ENCODE measurements at regions not wholly inside any gene's neighbourhood (a gene's known extent, or its start where the extent isn't known, plus 50 kb on each side); places are given as distances from the start of the nearest gene placed in this dataset.

DNA sequence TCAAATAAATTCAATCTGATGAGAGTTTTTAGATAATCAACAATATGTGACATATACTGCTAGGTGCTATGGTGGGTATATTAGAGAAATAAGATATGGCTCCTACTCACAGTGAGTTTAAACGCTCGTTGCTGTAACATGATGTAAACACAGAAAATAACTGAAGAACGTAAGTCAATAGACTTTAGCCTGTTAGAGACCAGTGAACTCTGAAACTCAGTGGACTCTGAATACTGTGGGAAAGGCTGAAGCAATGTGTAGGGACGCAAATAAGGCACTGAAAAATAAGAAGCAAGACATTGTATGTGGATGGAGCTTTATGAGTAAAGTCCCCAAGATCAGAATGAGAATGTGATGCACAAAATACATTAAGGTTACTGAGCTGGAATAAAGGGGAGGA lies 431.6 kb downstream of the TFAP2B start:
- DNase-seq (ENCODE audit: low spot score) = no peak

DNA sequence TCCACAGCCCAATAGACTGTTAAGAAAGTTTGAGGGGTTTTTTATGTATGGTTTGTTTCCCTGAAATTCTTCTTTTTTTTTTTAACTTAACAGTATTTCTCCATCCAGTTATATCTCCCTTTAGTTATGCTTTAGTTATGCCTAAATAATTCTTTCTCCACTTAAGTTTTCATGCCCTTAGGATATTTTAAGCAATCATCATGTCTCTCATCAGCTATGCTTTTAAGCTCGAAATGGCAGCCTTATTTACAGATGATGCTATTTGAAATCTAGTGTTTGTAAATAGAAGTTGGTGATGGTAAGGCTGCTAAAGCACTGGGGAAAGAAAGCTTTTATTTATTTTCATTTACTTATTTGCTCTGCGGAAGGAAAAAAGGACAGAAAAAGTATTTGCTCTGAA lies 439.3 kb downstream of the TFAP2B start:
- DNase-seq (ENCODE audit: low spot score) = no peak

DNA sequence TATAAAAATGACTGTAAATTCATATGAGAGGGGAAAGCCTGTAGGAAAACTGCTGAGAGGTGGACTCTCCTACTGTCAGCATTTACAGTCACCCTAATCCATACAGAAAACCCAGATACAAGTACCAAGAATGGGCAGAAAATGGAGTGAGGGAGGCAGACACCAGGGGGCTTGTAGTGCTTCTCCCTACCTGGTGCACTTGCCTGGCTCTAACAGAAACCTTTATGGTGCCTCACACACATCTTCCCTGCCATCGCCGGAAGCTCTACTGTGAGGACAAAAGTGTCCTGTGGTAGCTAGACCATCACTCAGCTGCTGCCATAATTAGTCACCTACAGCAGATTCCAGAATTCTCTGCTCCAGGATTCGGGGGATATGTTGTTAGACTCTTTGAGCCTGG lies 441.3 kb downstream of the TFAP2B start:
- DNase-seq (ENCODE audit: low spot score) = no peak

DNA sequence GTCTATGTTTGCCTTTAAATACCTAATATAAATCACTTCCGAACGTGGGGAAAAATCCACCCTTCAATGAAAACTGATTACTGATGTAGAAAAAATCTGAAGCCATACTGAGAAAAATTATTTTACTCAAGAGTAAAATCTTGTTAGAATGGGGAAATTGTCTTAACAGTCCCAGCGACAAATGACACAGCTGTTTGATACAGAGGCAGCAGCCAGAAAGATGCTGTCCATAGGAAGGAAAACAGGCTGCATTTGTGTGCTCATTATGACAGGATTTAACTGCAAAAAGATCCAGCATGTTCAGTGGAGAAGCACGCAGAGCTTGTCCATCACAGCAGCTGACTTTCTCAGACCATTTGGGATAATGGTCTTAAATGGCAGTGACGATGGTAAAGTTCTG lies 443.0 kb downstream of the TFAP2B start:
- no peak for DNase-seq (ENCODE audit: low spot score)

DNA sequence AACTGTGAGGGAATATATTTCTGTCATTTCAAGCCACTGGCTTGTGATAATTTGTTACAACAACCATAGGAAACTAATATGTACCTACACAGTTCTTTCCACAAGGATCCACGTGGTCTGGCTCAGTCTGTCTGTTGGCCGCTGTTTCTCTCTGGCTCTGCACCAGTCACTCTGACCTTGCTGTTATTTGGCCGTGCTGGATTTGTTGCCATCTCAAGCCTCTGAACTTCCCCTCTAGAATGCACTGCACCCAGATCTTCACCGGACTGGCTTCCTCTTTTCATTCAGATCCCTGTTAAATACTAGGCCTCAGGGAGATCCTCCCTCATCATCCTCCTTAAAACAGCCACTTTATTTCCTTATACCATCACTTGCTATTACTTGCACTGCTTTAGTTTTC lies 446.8 kb downstream of the TFAP2B start:
- DNase-seq (ENCODE audit: low spot score) = peak; percentile 61

DNA sequence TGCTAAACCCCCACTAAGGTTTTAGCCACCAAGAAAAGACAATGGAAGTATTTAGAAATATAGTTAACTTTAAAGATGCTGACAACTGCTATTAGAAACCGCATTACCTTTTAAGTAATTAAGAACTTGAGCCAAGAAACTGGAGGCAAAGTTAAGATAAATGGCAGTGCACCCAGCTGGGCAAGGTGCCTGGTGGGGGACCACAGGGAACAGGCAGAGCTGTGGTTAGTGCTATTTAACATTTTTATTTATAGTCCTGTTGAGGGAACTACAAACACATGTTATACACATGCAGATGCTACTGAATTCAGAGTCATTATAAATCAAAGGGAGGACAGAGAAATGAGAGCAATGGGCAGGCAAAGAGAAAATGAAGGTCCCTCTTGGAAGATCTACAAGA lies 447.9 kb downstream of the TFAP2B start:
- DNase-seq (ENCODE audit: low spot score) = no peak

DNA sequence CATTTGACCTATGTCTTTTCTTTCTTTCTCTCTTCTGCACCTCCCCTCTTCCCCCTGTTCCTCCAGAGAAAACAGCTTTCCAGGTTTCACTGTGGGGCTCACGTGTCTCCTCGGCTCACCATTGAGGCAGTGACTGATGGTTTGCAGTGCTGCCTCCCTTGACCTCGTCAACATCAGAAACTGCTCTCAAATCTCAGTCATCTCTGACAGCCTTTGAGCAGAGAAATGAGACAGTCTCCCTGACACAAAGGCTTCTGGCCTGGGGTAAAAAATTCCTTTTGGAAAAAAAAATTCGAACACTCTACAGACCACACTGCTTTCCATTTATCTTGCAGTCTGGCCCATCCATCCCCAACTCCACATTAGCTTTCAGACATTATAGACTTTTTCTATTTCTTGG lies 450.0 kb downstream of the TFAP2B start:
- DNase-seq (ENCODE audit: low spot score) = no peak

DNA sequence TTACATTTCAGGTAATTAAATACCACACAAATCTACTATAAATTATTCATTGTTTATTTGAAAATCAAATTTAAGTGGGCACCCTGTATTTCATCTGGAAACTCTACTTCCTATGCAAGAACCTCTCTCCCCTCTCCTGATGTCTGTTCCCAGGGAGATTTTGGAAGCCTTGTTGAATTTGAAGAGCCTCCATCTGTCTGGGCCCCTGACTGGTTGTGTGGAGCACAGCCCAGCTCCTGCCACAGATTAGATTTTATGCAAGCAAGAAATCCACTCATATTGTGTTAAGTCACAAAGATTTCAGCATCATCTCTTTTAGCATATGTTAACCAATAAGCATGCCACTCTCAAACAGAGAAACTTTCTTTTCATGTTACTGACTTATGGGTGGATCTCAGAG lies 451.2 kb downstream of the TFAP2B start:
- DNase-seq (ENCODE audit: low spot score) = no peak

DNA sequence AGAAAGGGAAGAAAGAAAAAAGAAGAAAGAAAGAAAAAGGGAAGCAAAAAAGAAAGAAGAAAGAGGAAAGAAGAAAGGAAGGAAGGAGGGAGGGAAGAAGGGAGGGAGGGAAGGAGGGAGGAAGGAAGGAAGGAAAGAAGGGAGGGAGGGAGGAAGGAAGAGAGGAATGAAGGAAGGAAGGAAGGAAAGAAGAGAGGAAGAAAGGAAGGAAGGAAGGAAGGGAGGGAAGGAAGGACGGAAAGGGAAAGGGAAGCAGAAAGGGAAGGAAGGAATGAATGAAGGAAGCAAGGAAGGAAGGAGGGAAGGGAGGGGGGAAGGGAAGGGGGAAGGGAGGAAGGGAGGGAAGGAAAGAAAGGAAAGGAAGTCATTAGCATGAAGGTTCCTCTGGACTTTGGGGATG lies 452.9 kb downstream of the TFAP2B start:
- no peak for DNase-seq (ENCODE audit: low spot score)

DNA sequence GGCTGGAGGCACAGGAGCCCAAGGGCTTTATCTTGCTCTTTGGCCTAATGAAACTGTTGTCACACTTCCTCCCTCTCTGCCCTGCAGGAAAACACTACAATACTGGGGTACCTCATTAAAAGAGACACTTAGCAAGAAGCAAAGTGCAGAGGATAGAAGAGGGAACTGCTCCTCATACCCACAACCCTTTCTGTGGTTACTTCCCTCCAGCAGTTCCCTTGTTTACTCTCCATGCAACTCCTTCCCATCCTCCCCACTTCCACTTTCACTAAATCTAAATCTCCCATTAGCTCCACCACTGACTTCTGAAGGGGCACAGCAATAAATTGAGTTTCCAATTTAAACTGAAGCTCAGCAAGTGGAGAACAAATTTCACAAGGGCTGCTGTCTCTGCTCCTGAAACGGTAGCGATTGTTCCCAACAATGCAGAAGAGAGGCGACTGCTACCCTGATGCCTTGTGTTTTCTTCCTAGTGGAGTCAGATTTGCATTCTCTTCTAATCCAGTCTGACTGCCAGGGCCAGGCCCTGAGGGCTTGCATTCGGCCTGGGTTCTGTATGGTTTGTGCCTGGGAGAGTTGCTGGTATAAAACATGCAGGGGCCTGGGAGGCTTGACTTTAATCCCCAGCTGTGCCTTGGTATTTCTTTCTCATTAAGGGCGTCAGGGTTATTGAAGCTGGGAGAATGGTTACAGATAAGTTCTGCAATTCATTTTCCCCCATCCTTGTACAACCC lies 454.7 kb downstream of the TFAP2B start:
- peak; percentile 75 for DNase-seq (ENCODE audit: low spot score)

DNA sequence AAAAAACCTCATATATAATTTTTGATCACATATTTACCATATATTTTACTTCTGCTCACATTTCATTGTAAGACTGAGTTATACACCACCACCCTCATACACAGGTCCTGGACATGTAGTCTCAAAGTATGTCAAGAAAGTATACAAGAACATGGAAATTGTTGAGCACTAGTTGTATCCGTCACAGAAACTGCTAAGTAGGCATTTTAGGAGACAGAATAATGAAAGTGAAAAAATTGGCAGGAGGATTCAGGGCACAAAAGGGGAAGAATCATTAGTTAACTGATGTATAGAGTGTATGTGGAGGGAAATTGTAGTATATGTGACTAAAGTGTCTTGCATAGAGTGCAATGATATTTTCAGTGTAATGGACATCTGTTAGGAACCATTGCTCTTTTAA lies 458.8 kb downstream of the TFAP2B start:
- DNase-seq (ENCODE audit: low spot score) = no peak

DNA sequence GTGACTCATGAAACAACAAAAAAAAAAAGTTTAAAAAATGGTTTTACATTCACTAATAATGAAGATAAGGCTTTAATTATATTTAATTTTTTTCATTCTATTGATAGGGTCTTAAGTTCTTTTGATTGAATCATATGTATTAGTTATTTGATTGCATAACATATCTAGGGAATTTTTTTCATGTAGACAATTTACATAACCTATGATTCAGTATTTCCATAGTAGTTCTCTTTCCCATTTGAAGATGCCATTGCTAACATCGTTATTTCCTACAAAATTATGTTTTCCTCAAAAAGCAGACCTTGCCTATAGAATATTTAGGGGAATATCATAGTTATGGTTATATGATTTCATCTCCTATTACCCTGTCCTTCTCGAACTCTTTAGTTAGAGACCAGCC lies 463.4 kb downstream of the TFAP2B start:
- DNase-seq (ENCODE audit: low spot score) = no peak

DNA sequence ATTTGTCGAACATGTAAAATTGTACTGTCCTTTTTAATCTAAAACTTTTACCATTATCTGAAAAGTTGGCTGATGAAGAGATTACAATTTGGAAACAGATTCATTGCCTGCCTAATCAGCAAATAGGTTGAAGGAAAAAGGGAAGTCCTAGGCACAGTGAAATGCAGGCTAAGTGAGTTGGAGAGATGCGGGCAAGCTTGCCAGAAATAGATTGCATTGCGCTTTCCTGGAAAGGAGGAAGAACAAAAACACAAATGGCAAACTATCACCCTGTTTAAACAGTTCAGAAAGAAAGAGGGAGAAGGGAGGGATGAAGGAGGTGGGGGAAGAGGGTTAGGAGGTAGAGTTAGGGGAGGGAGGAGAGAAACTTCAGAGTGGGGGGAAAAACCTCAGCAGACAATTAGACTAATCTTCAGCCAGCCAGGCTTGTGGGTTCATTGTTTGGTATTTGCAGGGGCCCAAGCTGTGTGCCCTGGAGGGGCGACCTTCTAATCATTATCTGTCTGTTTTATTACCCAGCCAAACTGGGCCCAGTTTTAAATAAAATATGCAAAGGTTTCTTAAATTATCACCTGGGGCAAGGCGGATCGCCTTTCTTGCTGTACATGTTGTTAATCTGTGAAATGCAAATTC lies 465.2 kb downstream of the TFAP2B start:
- peak; percentile 55 for DNase-seq (ENCODE audit: low spot score)

DNA sequence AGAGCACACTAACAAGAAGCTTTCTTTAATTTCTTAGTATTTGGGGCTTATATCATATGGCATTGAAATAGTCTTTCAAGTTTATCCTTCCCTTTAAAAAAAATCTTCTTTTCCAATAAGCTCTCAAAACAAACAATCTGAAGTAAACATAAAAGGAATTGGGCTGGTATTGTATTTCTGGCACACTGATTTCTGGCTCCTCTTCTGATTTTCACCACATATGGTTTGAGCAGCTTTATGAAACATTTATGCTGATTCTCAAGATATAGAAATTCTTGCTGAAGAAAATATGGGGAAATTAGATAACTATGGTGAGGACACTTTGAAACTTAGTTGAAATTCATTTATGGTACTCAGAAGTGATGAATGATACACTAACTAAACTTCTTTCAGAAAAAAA lies 467.2 kb downstream of the TFAP2B start:
- DNase-seq (ENCODE audit: low spot score) = no peak

DNA sequence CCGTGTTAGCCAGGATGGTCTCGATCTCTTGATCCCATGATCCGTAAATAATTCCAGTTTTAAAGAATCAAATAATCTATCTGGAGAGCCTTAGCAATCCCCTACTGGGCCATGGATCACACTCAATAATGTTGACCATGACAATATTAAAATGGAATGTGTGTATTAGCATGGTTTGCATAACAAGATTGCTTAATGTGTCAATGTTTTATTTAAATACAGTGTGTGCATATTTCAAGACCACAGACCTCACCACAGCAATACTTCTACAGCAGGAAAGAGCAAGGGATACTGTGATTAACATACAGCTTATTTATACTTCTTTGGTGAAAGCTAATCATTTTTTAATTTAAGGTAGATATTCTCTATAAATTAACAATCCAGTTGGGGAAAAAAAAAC lies 470.4 kb downstream of the TFAP2B start:
- no peak for DNase-seq (ENCODE audit: low spot score)

DNA sequence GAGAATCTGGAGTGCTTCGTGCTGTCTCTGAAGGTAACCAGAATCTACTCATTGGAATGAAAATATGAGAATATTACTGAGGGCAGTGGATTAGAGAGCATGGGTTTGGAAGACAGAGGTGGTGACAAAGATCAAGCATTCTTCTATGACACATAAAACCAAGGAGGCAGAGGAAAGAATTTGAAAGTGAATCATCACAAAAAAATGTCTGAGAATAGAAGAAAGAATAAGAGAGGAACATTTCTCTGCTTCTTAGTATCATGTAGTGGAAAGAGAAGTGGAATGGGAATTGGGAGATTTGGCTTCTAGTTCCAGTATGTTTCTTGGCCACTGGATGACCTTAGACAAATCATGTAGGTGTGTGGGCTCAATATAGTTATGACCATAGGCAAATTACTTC lies 474.0 kb downstream of the TFAP2B start:
- DNase-seq (ENCODE audit: low spot score) = no peak

DNA sequence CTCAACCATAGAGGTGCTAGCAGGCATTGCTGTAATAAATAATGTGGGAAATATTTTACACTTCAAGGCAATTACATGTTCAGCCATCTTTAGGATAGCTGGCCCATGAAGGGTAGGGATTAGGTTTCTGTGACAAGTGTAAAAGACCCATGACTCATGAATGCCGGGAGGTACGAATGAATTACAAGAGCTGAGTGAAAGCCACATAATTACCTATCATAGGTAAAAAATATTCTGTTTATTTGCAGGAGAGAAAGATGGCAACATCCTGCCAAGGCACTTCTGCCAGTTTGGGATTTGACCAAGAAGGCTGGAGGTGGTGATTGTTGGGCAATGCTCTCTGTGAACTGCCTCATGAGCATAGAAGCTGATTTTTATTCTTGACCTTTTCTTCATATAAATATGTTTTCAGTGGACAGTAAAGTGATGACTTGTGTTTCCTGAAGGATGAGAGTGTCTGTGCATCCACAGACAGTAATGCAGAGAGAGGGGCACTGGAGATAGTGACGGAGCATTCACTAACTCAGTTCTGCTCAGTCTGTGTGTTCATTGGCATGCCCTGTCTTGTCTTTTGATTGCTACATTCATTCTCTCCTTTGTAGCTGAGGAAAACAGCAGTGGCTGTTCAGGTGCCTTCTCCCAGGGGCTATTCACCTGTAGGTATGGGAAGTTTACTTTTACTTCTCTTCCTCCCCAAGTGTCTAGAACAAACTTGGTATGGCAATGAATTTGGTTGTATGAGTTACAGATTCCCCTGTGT lies 481.1 kb downstream of the TFAP2B start:
- DNase-seq (ENCODE audit: low spot score) = no peak

DNA sequence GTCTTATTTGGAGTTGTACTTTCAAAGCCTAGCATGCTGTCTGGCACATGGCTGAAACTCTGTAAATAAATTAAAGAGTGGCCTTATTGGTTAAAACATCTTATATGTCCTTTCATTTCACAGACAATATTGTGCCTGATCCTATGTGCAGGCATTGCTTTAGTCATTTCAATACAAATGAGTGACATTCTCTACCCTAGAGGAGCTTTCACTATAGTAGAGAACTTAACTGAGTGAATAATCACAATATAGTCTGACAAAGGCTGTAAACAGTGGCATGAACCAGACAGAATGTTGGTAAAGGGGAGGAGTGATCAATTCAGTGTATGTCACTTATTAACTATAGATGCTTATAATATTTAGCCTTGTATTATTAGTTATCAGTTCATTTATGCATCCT lies 481.8 kb downstream of the TFAP2B start:
- no peak for DNase-seq (ENCODE audit: low spot score)

DNA sequence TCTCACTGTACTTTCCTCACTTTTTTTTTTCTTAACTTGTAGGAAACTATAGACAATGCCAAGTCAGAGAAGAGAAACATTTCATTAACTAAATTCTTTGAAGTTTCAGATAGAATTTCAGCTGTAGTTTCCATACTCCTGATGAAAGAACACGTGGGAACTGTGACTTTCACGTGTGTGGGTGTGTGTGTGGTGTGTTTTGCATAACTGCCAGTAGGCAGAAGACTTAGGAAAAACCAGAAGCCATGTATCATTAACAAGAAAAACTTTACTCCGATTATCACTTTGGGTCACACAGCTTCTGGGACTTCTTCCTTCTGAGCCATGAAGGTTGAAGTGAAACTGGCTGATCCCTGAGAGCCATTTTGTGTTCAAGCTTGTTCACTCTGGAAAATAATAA lies 483.3 kb downstream of the TFAP2B start:
- DNase-seq (ENCODE audit: low spot score) = peak; percentile 4

DNA sequence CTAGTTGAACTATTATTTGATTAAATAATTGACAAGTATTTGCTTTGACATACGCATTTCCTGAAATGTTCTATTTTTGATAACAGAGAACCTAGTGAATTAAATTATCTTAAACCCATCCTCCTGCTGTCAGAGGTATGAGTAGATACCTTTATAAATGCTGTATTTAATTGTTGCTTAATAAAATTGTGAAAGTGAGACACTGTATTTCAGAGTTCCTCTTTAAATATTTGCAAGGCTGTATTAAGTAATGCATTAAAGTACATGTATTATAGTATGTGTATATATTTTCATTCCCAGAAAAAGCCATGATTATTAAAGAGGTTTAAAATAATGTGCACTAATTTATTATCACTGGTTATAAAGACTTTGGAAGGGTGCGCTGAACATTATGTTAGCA lies 483.8 kb downstream of the TFAP2B start:
- no peak for DNase-seq (ENCODE audit: low spot score)

DNA sequence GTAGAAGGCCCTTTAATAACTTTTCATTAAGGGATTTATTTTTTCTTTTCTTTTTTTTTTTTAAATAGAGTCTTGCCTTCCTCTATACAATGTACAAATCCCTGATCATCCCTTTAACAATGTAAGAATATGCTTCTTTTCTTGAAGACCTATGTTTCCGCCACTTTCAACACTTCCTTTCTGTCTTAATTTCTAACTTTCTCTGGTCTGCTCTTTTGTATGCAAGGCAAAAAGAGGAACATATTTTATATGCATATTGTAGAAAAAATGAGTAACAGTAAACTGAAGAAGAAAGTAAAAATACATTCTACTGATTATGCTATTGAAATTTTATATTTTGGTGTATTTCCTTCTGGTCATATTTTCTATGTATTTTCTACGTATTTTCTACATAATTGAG lies 484.7 kb downstream of the TFAP2B start:
- DNase-seq (ENCODE audit: low spot score) = no peak

DNA sequence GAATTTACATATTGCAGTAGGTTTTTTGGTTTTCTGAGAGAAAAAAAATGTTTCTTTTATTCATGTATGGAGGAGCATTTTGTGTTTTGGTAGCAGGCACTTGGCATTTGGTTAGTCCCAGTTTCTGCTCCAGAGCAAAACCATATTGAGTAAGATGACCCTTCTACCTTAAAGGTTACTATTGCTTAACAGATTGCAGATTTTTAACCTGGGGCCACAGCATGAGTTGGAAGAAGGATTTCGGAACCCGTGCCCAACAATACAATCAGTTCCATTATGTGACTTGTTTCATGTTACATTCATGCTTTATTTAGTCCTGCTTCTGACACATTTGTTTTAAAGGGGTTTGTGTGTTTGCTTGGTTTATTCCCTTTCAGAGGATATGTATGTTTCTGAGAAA lies 496.3 kb downstream of the TFAP2B start:
- no peak for DNase-seq (ENCODE audit: low spot score)

DNA sequence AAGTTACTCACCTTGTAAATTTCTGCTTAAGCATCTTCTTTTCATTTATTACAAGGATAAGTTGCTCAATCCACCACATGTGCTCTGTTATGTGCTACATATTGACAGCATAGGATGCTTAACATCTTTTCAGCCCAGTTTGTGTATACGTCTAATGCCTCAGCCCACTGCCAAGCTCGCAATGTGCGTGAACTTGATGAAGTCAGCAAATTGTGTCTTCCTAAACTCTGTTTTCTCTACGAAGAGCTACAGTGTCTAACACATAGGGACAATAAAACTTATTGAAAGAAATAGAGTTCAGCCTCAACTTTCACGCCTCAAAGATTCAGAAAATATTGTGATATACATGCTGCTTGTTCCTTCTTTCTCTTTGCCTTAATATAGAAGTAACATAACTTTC lies 500.0 kb downstream of the TFAP2B start:
- no peak for DNase-seq (ENCODE audit: low spot score)

All from Ammon's horn (tissue), 1 donor.